Suppressor macrophage treated with lipopolysaccharide for 4 hours (primary cell): ENCODE measurements at regions not wholly inside any gene's neighbourhood (a gene's known extent, or its start where the extent isn't known, plus 50 kb on each side); places are given as distances from the start of the nearest gene placed in this dataset.
"Not testable (repeated sequence)": the region's sequence is repeated elsewhere in the genome, so short reads cannot be mapped to it uniquely, and the experiment has no call there.

Experiments
- DNase-seq: peaks from one replicate; pipeline ENCODE4 v3.0.0-alpha.2; 2020

DNA sequence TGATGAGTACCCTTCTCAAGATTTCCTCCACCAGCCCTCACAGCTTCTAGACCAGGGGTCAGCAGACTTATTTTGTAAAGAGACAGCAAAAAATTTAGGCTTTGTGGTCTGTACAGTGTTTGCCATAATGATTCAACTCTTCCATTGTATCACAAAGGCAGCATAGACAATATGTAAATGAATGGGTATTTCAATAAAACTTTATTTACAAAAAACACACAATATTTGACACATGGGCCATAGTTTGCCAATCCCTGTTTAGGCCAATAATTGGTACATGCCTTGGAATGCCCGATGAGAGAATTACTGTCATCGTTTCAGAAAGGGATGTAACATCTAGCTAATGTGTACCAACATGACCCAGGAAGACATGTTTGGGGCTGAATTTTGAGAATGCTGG, 178.9 kb upstream of the GALNT2 start:
- no peak for DNase-seq

GRCh38 chr1:229888561-229889001, 178.5 kb upstream of the GALNT2 start:
- DNase-seq = no peak

DNA sequence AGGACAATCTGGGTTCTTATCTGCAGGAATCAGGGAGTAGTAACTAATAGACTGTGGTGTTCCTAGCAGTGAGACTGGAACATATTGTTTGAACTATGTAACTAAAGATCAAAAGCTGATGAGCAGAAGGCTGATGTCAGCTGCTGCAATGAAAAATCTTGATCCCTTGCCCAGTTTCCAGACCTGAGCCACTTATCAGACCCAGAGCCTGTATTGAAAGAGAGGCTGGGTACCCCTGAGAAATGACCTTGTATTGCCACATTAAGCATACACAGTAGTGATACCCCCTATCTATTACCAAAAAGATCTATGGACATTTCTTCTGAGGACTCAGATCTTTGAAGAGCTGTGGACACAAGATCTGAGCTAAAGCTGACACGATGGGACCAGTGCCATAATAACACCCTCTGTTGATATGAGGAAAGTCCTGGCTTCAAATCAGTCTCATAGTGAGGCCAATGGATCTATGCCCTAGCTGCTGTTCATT, 178.0 kb upstream of the GALNT2 start:
- no peak for DNase-seq

DNA sequence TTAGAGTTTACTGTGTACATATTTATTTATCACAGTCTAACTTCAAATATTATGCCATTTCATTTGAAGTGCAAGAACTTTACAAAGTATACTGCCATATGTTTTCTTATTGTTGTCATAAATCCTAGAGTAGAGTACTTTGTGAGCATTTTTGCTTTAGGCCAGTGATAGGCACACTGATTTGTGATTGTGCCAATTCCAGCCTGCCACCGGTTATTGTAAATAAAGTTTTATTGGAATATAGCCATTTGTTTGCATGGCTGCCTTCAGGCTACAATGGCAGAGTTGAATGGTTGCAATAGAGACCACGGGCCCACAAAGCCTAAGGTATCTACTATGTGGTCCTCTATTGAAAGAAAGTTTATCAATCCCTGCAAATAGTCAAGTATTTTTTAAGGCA, 175.8 kb upstream of the GALNT2 start:
- no peak for DNase-seq

- no peak for DNase-seq
Measured at GRCh38 chr1:229892515-229893117, 174.4 kb upstream of the GALNT2 start.

DNA sequence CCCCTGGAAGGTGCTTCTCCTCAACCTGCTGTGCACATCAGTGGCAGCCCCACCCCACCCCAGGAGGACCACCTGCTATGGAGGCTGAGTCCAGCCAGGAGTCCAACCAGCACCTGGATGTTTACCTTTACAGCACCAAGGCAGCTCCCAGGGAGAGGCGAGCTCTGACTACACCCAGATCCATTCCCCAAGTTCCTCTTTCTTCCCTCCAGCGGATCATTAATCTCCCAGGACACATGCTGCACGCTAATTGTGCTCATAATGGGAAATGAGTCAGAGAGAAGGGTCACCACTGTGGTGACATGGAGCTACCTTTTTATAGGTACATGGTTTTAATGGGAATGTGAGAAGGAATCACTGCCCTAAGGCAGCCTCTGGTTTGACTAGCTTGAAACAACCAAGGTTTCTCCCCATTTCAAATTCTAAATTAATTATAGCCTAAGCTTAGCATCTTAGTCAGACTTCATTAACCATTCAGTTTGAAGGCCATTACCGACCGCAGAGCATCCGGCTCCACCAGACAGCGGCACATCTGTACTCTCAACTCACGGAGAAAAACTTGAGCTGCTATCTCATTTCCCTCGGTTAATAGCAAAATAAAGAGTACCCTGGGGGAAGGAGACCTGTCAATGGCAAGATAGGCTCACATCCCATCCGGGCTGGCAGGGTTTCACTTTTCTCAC, 173.1 kb upstream of the GALNT2 start:
- peak; percentile 12 for DNase-seq

GRCh38 chr1:229894532-229894931, 172.5 kb upstream of the GALNT2 start:
- no peak for DNase-seq

- DNase-seq = no peak
Measured at GRCh38 chr1:229895605-229896004, 171.4 kb upstream of the GALNT2 start.

DNA sequence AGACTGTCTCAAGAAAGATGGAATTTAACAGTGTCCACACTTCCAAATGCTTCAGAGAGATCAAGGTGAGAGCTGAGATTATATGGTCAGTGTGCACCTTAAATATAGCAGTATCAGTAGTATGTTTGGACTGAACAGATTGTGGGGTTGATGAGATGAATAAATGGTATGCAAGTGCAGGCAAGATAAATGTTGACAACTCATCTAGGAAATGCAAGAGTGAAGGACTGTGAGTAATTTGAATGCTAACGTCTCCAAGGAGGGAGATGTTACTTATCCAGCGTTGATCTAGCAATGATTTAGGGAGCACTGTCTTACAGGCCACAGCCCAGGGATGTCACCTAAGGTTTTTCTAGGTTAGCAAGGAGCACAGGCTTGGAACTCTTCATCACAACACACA, 170.7 kb upstream of the GALNT2 start:
- DNase-seq = no peak

- peak; percentile 9 for DNase-seq
Measured at GRCh38 chr1:229896861-229897260, 170.2 kb upstream of the GALNT2 start.

- DNase-seq = no peak
Measured at GRCh38 chr1:229897501-229897900, 169.5 kb upstream of the GALNT2 start.

DNA sequence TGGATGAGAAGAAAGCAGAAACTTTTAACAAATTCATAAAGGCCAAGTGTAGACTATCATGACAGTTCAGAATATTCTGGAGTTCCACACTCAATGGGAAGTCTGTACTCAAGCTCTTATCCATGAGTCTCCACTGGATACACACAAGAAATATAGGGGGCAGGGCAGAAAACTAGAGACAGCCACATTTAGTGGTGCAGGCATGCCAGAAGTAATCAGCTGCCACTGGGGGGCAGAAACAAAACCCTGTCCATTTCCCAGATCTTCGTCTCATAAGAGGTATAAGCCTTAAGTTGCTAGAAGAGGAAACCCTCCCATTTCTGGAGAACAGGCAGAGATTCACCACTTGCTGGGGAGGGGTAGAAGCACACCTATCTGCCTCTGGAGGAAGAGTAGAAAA, 166.8 kb upstream of the GALNT2 start:
- no peak for DNase-seq

DNA sequence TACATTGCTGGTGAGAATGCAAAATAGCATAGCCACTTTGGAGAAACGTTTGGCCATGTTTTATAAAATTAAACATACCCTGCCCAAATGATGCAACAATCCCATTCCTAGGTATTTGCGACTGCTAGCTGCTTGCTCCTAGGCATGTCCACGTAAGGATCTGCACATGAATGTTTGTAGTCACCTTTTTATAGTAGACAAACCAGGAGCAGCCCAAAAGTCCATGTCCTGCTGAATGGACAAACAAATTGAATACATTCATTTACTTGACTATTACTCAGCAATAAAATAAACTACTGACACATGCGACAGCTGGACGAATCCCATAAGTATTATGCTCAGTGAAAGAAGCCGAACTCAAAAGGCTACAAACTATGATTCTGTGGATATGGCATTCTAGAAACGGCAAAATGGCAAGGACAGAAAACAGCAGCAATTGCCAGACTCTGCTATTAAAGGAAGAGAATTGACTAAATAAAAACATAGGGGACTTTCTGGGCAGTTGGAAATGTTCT, 161.9 kb upstream of the GALNT2 start:
- no peak for DNase-seq

DNA sequence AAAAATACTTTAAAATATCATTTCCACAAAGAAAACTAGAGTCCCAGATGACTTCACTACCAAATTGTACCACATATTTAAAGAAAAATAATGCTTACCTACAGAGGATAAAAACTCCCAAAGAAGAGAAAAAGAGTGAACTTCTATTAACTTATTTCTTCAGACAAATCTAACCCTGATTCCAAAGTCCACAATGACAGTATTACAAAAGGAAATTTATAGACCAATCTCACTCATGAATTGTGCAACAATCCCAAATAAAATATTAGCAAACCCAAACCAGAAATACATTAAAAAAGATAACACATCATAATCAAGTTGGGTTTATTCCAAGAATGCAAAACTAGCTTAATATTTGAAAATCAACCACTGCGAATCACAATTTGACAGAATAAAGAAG, 161.4 kb upstream of the GALNT2 start:
- no peak for DNase-seq

GRCh38 chr1:229907884-229908638, 159.0 kb upstream of the GALNT2 start:
- DNase-seq = no peak

GRCh38 chr1:229908689-229909088, 158.3 kb upstream of the GALNT2 start:
- no peak for DNase-seq

DNA sequence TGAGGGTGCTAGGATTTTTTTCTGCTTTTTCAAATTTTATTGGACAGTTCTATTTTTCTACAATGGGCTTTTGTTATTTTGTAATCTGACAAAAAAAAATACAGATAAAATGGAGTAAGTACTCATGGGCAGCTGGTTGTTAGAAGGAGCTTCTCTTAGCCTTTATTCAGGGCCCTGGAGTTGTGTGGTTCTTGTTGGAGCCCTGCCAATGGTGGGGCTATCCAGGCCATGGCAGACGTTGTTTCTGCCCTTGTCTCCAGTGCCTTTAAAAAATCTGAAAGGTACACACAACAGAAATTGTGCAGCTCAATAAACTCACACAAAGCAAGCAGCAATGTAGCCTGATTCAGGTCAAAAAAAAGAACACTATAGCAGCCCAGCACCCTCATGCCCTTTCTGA, 153.5 kb upstream of the GALNT2 start:
- no peak for DNase-seq

- not testable (repeated sequence) for DNase-seq
Measured at GRCh38 chr1:229919488-229919887, 147.6 kb upstream of the GALNT2 start.

DNA sequence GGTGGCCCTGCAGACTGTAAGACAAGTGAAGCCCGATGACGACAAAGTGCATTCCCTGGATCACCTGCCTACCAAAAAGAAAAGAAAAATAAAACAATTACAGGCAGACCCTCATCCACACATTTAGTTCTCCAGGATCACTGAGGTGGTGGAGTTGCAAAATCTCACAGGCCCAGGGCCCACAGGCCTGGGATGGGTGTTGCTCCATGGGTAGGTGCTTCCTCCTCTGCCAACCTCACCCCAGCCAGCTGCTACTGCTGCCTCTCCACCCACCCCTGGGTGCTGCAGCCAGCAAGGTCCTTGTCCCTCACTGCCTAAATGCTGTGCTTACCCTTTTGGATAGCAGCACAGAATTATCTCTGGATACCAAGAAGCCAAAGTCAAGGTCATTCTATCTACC, 146.4 kb upstream of the GALNT2 start:
- no peak for DNase-seq

GRCh38 chr1:229922249-229922648, 144.8 kb upstream of the GALNT2 start:
- DNase-seq = no peak

- DNase-seq = no peak
Measured at GRCh38 chr1:229924639-229925038, 142.4 kb upstream of the GALNT2 start.

GRCh38 chr1:229928767-229929166, 138.3 kb upstream of the GALNT2 start:
- DNase-seq = no peak

DNA sequence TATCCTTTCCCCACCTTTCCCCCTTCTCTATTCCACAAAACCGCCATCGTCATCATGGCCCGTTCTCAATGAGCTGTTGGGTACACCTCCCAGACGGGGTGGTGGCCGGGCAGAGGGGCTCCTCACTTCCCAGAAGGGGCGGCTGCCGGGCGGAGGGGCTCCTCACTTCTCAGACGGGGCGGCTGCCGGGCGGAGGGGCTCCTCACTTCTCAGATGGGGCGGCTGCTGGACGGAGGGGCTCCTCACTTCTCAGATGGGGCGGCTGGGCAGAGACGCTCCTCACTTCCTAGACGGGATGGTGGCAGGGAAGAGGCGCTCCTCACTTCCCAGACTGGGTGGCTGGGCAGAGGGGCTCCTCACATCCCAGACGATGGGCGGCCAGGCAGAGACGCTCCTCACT, 135.3 kb upstream of the GALNT2 start:
- not testable (repeated sequence) for DNase-seq

- DNase-seq = peak; percentile 3
Measured at GRCh38 chr1:229935157-229935556, 131.9 kb upstream of the GALNT2 start.
